ENCODE measurements at regions not wholly inside any gene's neighbourhood (a gene's known extent, or its start where the extent isn't known, plus 50 kb on each side); places are given as distances from the start of the nearest gene placed in this dataset.

- Histone ChIP-seq H3K27me3 (ENCODE audit: insufficient read depth, low read length) (no peaks in the 10 kb centered on the region), H3K9me3 (ENCODE audit: low read depth, low read length) (no peaks in the 10 kb centered on the region), H3K4me3 (ENCODE audit: low read length) (no peak overlapping the region), H3K4me1 (ENCODE audit: insufficient read depth, low read length) (peaks cover 52% of the 10 kb centered on the region)
These were observed 333.8 kb upstream of the RBMY1B start for GRCh38 chrY:21177306-21177800.

DNA sequence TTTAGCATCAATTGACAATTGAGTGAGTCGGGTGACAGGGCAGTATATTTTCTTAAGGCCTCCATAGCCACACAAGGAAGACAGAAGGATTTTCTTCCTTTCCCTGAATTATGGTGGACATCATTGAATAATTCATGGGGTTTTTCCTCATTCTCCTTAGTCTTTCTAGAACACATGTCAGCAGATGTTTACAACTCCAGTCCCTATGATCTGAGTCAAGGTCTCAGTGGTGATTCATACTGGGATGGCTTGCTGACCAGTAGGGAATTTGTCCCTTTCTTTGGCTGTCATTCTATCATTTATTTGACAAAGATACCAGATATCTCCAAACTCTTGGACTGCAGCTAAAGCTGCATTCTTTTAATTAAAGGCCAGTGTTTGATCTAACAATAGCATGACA lies 332.9 kb upstream of the RBMY1B start:
- Histone ChIP-seq H3K27me3 (ENCODE audit: insufficient read depth, low read length) (no peaks in the 10 kb centered on the region), H3K9me3 (ENCODE audit: low read depth, low read length) (no peaks in the 10 kb centered on the region), H3K4me1 (ENCODE audit: insufficient read depth, low read length) (peaks cover 51% of the 10 kb centered on the region), H3K4me3 (ENCODE audit: low read length) (no peak overlapping the region)

DNA sequence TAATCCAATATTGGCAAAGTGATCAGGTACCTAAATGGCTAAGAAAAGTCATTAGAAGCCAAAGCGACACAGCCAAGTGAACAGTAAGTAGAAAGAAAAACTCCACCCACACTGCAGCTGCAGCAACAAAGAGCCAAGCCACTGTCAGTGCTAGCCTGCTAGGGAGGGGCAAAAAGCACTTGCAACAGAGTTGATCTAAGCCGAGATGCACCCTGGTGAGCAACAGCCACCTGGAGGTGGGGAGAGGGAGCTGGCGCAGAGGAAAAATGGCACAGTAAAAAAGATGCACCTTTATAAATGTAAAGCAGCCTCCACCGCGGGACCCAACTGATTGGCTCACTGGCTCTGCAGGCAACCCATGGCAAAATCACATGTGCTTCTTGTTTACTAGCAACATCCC lies 330.2 kb upstream of the RBMY1B start:
- Histone ChIP-seq H3K4me1 (ENCODE audit: insufficient read depth, low read length) (peaks cover 30% of the 10 kb centered on the region), H3K9me3 (ENCODE audit: low read depth, low read length) (no peaks in the 10 kb centered on the region), H3K27me3 (ENCODE audit: insufficient read depth, low read length) (no peaks in the 10 kb centered on the region), H3K4me3 (ENCODE audit: low read length) (no peak overlapping the region)

- Histone ChIP-seq H3K4me3 (ENCODE audit: low read length) (no peak overlapping the region), H3K27me3 (ENCODE audit: insufficient read depth, low read length) (no peaks in the 10 kb centered on the region), H3K4me1 (ENCODE audit: insufficient read depth, low read length) (peaks cover 11% of the 10 kb centered on the region), H3K9me3 (ENCODE audit: low read depth, low read length) (no peaks in the 10 kb centered on the region)
These were observed 326.9 kb upstream of the RBMY1B start for GRCh38 chrY:21184271-21184670.

DNA sequence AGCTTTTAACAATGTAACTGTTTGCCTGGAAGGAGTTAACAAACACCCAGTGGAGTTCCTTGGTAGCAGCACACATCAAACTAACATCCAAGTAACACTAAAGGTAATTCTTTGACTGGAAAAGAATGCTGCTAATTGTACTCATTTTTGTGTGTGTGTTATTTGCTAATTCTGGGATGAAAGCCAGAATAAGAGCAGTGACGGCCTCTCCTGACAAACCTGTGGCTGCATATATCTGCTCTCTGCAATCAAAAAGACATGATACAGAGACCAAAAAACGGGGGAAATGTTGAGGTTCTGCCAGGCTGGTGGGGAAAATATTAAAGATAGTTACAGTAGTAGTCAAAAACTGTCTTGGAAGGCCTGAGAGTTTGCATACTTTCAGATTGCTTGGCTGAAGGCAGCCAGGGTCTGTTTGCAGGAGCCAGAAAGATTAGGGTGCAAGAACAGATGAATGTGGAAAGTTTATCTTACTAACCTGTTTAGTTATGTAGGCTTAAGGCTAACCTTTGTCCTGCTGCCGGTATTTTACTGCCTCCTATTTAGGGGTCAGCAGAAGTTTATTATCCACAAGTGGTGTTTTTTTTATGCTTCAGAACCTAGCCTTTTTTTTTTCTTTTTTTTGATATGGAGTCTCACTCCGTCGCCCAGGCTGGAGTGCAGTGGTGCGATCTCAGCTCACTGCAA lies 325.6 kb upstream of the RBMY1B start:
- no peaks in the 10 kb centered on the region for H3K27me3 ChIP-seq (ENCODE audit: insufficient read depth, low read length)
- H3K4me1 ChIP-seq (ENCODE audit: insufficient read depth, low read length), result peaks cover 5% of the 10 kb centered on the region
- H3K4me3 ChIP-seq (ENCODE audit: low read length), result no peak overlapping the region
- no peaks in the 10 kb centered on the region for H3K9me3 ChIP-seq (ENCODE audit: low read depth, low read length)

DNA sequence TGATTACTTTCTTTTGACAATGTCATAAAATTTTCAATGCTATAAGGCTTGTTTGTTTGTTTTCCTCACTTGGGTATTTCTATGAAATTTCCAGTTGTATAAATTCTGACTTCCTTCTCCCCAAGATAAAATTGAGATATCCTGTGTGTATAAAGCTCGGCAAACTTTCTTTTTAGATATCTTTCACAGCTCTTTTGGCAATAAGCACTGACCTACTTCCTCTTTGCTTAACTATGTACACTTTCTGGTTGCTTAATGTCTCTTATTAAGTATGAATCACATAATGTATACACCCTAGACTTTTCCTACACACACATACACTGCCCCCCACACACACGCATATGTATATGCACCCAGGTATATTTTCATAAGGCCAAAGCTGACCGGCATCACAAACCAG lies 318.4 kb upstream of the RBMY1B start:
- Histone ChIP-seq H3K4me3 (ENCODE audit: low read length) (no peak overlapping the region), H3K27me3 (ENCODE audit: insufficient read depth, low read length) (no peaks in the 10 kb centered on the region), H3K4me1 (ENCODE audit: insufficient read depth, low read length) (peaks cover 3% of the 10 kb centered on the region), H3K9me3 (ENCODE audit: low read depth, low read length) (no peaks in the 10 kb centered on the region)

- Histone ChIP-seq H3K27me3 (ENCODE audit: insufficient read depth, low read length) (no peaks in the 10 kb centered on the region), H3K4me1 (ENCODE audit: insufficient read depth, low read length) (peaks cover 10% of the 10 kb centered on the region), H3K4me3 (ENCODE audit: low read length) (no peak overlapping the region), H3K9me3 (ENCODE audit: low read depth, low read length) (no peaks in the 10 kb centered on the region)
These were observed 310.9 kb upstream of the RBMY1B start for GRCh38 chrY:21200246-21200645.

DNA sequence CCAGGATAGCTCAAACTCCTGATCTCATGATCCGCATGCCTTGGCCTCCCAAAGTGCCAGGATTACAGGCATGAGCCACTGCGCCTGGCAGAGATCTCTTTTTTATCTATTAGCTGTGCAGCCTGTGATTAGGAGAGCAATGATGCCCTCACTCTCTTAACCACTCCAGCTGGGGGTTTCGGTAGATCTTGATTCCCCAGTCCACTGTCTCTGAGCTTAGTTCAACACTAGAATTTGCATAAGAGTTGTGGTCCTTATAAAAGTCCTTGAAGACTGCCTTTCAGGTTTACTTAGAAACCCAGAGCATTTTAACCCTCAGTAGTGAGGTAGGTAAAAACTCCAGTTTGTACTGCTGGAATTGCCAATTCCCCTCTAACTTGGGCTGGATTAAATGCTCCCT lies 283.3 kb upstream of the RBMY1B start:
- no peak overlapping the region for H3K4me3 ChIP-seq (ENCODE audit: low read length)
- H3K4me1 ChIP-seq (ENCODE audit: insufficient read depth, low read length), result no peaks in the 10 kb centered on the region
- no peaks in the 10 kb centered on the region for H3K27me3 ChIP-seq (ENCODE audit: insufficient read depth, low read length)
- H3K9me3 ChIP-seq (ENCODE audit: low read depth, low read length), result no peaks in the 10 kb centered on the region

GRCh38 chrY:21240221-21240620 lies 270.9 kb upstream of the RBMY1B start:
- H3K4me3 ChIP-seq (ENCODE audit: low read length), result no peak overlapping the region
- H3K27me3 ChIP-seq (ENCODE audit: insufficient read depth, low read length), result no peaks in the 10 kb centered on the region
- H3K4me1 ChIP-seq (ENCODE audit: insufficient read depth, low read length), result peaks cover 26% of the 10 kb centered on the region

GRCh38 chrY:21240662-21241310 lies 270.4 kb upstream of the RBMY1B start:
- Histone ChIP-seq H3K4me3 (ENCODE audit: low read length) (no peak overlapping the region), H3K4me1 (ENCODE audit: insufficient read depth, low read length) (peaks cover 26% of the 10 kb centered on the region), H3K9me3 (ENCODE audit: low read depth, low read length) (no peaks in the 10 kb centered on the region), H3K27me3 (ENCODE audit: insufficient read depth, low read length) (no peaks in the 10 kb centered on the region)

More at GRCh38 chrY:21240221-21240620, 270.9 kb upstream of the RBMY1B start:
- no peaks in the 10 kb centered on the region for H3K9me3 ChIP-seq (ENCODE audit: low read depth, low read length)

GRCh38 chrY:21242793-21243192 lies 268.3 kb upstream of the RBMY1B start:
- Histone ChIP-seq H3K4me3 (ENCODE audit: low read length) (no peak overlapping the region), H3K9me3 (ENCODE audit: low read depth, low read length) (no peaks in the 10 kb centered on the region), H3K4me1 (ENCODE audit: insufficient read depth, low read length) (peaks cover 41% of the 10 kb centered on the region), H3K27me3 (ENCODE audit: insufficient read depth, low read length) (no peaks in the 10 kb centered on the region)

GRCh38 chrY:21246780-21247179 lies 264.4 kb upstream of the RBMY1B start:
- Histone ChIP-seq H3K4me1 (ENCODE audit: insufficient read depth, low read length) (peaks cover 48% of the 10 kb centered on the region), H3K27me3 (ENCODE audit: insufficient read depth, low read length) (no peaks in the 10 kb centered on the region), H3K9me3 (ENCODE audit: low read depth, low read length) (no peaks in the 10 kb centered on the region), H3K4me3 (ENCODE audit: low read length) (no peak overlapping the region)

DNA sequence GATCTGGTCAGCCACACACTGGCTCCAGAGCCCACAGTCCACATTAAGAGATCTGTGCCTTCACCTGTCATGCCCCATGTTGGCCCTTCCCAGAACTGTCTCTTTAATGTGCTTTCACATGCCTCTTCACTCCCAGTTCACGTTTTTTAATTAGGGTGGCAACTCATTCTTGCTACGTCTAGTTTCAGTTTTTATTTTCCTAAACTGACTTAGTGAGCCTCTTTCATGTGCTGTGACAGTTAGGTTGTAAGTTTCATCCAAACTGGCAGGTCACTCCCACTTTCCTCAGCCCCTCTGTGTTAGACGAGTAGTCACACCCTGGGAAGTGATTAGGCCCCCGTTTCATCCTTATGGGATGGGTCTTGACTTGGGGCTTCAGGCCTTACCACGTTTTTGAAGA lies 262.5 kb upstream of the RBMY1B start:
- Histone ChIP-seq H3K4me1 (ENCODE audit: insufficient read depth, low read length) (peaks cover 43% of the 10 kb centered on the region), H3K4me3 (ENCODE audit: low read length) (no peak overlapping the region), H3K9me3 (ENCODE audit: low read depth, low read length) (no peaks in the 10 kb centered on the region), H3K27me3 (ENCODE audit: insufficient read depth, low read length) (no peaks in the 10 kb centered on the region)

DNA sequence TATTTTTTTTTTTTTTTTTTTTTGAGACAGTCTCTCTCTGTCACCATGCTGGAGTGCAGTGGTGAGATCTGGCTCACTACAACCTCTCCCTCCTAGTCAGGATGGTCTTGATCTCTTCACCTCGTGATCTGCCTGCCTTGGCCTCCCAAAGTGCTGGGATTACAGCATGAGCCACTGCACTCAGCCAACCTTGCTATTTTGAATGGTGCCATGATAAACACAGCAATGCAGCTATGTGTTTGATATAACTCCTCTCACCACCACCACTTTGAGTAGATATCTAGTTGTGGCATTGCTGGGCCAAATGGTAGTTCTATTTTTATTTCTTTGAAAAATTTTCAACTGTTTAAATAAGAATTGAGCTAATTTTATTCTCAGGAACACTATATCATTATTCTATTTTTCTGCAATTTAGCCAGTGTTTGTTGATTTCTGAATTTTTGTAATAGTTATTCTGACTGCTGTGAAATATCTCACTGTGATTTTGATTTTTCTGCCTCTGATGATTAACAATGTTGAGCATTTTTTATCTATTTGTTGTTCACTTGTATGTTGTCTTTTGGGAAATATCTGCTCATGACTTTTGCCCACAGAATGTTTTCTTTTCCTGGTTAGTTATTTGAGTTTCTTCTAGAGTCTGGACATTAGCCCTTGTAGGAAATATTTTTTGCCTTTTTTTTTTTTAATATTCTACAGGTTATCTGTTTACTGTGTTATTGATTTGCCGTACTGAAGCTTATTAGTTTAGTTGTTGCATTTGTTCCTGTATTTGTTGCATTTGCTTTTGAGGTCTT lies 257.5 kb upstream of the RBMY1B start:
- no peaks in the 10 kb centered on the region for H3K27me3 ChIP-seq (ENCODE audit: insufficient read depth, low read length)
- no peak overlapping the region for H3K4me3 ChIP-seq (ENCODE audit: low read length)
- no peaks in the 10 kb centered on the region for H3K9me3 ChIP-seq (ENCODE audit: low read depth, low read length)
- peaks cover 22% of the 10 kb centered on the region for H3K4me1 ChIP-seq (ENCODE audit: insufficient read depth, low read length)

DNA sequence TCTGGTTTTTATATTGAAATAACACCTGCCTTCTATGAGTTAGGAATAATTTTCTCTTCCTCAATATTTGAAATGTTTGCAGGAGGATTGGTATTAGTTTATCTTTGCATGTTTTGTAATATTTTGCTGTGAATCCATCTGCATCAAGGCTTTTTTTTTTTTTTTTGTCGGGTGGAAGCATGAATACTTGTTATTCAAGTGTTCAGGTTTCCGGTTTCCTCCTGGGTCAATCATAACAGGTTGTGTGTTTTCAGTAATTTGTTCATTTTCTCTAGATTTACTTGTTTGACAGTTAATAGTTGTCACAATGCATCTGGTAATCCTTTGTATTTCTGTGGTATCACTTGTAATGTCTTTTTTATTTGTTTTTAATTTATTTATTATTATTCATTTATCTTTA lies 256.7 kb upstream of the RBMY1B start:
- Histone ChIP-seq H3K4me1 (ENCODE audit: insufficient read depth, low read length) (peaks cover 15% of the 10 kb centered on the region), H3K27me3 (ENCODE audit: insufficient read depth, low read length) (no peaks in the 10 kb centered on the region), H3K9me3 (ENCODE audit: low read depth, low read length) (no peaks in the 10 kb centered on the region), H3K4me3 (ENCODE audit: low read length) (no peak overlapping the region)
